Testis (tissue), 2 donors: ENCODE measurements at regions not wholly inside any gene's neighbourhood (a gene's known extent, or its start where the extent isn't known, plus 50 kb on each side); places are given as distances from the start of the nearest gene placed in this dataset.

Experiments used
- DNase-seq: peaks from one replicate; pipeline ENCODE4 v3.0.0-alpha.2; 2019
- H3K27ac ChIP-seq, 2 donors: fragments of 200-600 bp; sonication (generic); one replicate each; pipeline ENCODE4 v1.5.1; 2019
- H3K27me3 ChIP-seq: fragments of 200-600 bp; sonication (generic); one replicate; pipeline ENCODE4 v1.5.1; 2019
- H3K36me3 ChIP-seq: fragments of 200-600 bp; sonication (generic); one replicate; pipeline ENCODE4 v1.5.1; 2017; ENCODE audit warnings: low read depth; ENCODE audit errors: missing control alignments
- H3K4me1 ChIP-seq: fragments of 200-600 bp; sonication (generic); one replicate; pipeline ENCODE4 v1.5.1; 2019
- H3K4me3 ChIP-seq, 2 donors: fragments of 200-600 bp; sonication (generic); one replicate each; pipeline ENCODE4 v1.5.1; 2017 to 2019
- H3K9me3 ChIP-seq: fragments of 200-600 bp; sonication (generic); one replicate; pipeline ENCODE4 v1.5.1; 2017
- POLR2A ChIP-seq: fragments of 450-650 bp; IDR thresholded peaks from one replicate; pipeline ENCODE4 v1.6.1; 2017; ENCODE audit warnings: antibody characterized with exemption, mild to moderate bottlenecking, moderate library complexity
- WGBS, 2 donors: methylation state at CpG; one replicate each; pipeline ENCODE4 v1.1.5; 2018; 5-methylcytosine and 5-hydroxymethylcytosine counted together
- intact Hi-C: fragments of 100-400 bp; cut with DNase I; formaldehyde crosslinking; loops from one replicate; pipeline ENCODE4 v1.15.1; 2023; ENCODE audit warnings: low total_unique reads
- TF ChIP-seq, protein P1 (sequence below), 3 experiments: fragments of 450-650 bp in 2 of 3; fragments of 200-600 bp in 1 of 3; sonication (generic) in 1 of 3; IDR thresholded peaks; one replicate each; pipeline ENCODE4 v1.5.1; 2016 to 2019; ENCODE audit warnings: antibody characterized with exemption in 3 of 3, mild to moderate bottlenecking in 2 of 3, moderate library complexity in 1 of 3

DNA sequence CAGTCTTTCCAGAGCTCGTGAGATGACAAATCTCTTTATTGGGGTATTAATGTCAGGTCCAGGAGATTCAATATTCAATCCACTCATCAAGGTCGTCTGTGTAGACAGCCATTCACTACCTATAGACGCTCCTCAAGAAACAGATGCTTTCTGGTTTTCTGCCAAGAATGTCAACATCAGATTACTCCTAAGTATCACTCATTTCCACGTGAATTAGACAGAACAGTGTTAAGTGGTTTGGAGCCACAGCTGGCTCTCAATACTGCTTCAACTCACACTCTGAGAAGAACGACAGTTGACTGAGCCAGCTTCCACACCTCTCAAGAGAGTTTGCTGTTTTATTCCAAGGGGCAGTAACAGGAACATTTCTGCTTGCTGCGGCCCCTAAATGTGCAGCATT, 113.5 kb upstream of the NEDD4L start:
- Histone ChIP-seq H3K27ac (no peak overlapping the region), H3K9me3 (no peaks in the 10 kb centered on the region), H3K36me3 (no peaks in the 10 kb centered on the region), H3K4me1 (no peaks in the 10 kb centered on the region), H3K4me3 (no peak overlapping the region), H3K27me3 (no peaks in the 10 kb centered on the region)
- intact Hi-C loops, result no loop called here
- 58 to 75% methylated on average over 6 of the region's 6 CpGs for WGBS, 2 donors
- TF ChIP-seq, protein P1, sequence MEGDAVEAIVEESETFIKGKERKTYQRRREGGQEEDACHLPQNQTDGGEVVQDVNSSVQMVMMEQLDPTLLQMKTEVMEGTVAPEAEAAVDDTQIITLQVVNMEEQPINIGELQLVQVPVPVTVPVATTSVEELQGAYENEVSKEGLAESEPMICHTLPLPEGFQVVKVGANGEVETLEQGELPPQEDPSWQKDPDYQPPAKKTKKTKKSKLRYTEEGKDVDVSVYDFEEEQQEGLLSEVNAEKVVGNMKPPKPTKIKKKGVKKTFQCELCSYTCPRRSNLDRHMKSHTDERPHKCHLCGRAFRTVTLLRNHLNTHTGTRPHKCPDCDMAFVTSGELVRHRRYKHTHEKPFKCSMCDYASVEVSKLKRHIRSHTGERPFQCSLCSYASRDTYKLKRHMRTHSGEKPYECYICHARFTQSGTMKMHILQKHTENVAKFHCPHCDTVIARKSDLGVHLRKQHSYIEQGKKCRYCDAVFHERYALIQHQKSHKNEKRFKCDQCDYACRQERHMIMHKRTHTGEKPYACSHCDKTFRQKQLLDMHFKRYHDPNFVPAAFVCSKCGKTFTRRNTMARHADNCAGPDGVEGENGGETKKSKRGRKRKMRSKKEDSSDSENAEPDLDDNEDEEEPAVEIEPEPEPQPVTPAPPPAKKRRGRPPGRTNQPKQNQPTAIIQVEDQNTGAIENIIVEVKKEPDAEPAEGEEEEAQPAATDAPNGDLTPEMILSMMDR (IDR thresholded peaks at IDR 0.05), result no peak
- TF ChIP-seq POLR2A, result no peak
- DNase-seq, result no peak

DNA sequence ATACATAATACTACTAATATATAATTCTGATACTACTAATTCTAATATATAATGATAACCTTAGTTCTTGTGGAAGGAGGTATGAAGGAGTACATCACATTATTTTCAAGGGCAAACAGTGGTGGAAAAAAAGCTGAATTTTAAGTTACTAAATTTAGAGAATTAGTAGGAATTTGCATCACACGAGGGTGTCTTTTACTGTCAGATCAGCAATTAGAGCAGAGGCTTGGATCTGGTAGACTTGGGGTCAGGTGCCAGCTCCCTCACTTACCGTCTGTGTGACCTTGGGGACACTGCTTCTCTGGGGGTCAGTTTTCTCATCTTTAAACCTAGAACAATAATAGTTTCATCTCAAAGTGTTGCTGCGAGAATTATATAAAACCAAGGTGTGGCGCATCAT, 114.1 kb upstream of the NEDD4L start:
- intact Hi-C loops, result no loop called here
- 68 to 71% methylated on average over 4 of the region's 4 CpGs for WGBS, 2 donors

GRCh38 chr18:57928466-57928865, 115.6 kb upstream of the NEDD4L start:
- H3K36me3 ChIP-seq, result no peaks in the 10 kb centered on the region
- no peaks in the 10 kb centered on the region for H3K4me1 ChIP-seq
- TF ChIP-seq POLR2A, result no peak
- TF ChIP-seq, protein P1 (IDR thresholded peaks at IDR 0.05), result no peak
- no peaks in the 10 kb centered on the region for H3K9me3 ChIP-seq
- no peak overlapping the region for H3K4me3 ChIP-seq
- intact Hi-C loops, result no loop called here
- no peak for DNase-seq
- H3K27ac ChIP-seq, result no peak overlapping the region
- 83 to 94% methylated on average over 5 of the region's 5 CpGs for WGBS, 2 donors
- H3K27me3 ChIP-seq, result no peaks in the 10 kb centered on the region

More for the DNA sequence above, 114.1 kb upstream of the NEDD4L start:
- Histone ChIP-seq H3K27ac (no peak overlapping the region), H3K9me3 (no peaks in the 10 kb centered on the region), H3K4me3 (no peak overlapping the region), H3K36me3 (no peaks in the 10 kb centered on the region), H3K4me1 (no peaks in the 10 kb centered on the region), H3K27me3 (no peaks in the 10 kb centered on the region)
- DNase-seq, result no peak
- TF ChIP-seq, protein P1 (IDR thresholded peaks at IDR 0.05), result no peak
- TF ChIP-seq POLR2A, result no peak

- Histone ChIP-seq H3K4me3 (no peak overlapping the region), H3K9me3 (no peaks in the 10 kb centered on the region), H3K27ac (no peak overlapping the region), H3K36me3 (no peaks in the 10 kb centered on the region), H3K4me1 (no peaks in the 10 kb centered on the region), H3K27me3 (no peaks in the 10 kb centered on the region)
- DNase-seq, result no peak
- 84 to 94% methylated on average over 2 of the region's 2 CpGs for WGBS, 2 donors
- TF ChIP-seq POLR2A, result no peak
- TF ChIP-seq, protein P1 (IDR thresholded peaks at IDR 0.05), result no peak
- intact Hi-C loops, result no loop called here
These were observed 116.5 kb upstream of the NEDD4L start for GRCh38 chr18:57927511-57927910.

GRCh38 chr18:57925706-57926105, 118.3 kb upstream of the NEDD4L start:
- WGBS, 2 donors, result 87 to 94% methylated on average over 1 of the region's 1 CpG
- TF ChIP-seq, protein P1 (IDR thresholded peaks at IDR 0.05), result no peak
- no peak for TF ChIP-seq POLR2A
- H3K4me3 ChIP-seq, result no peak overlapping the region
- H3K36me3 ChIP-seq, result no peaks in the 10 kb centered on the region
- no peak for DNase-seq
- intact Hi-C loops, result no loop called here
- no peaks in the 10 kb centered on the region for H3K9me3 ChIP-seq
- no peaks in the 10 kb centered on the region for H3K4me1 ChIP-seq
- no peaks in the 10 kb centered on the region for H3K27me3 ChIP-seq
- no peak overlapping the region for H3K27ac ChIP-seq
